HL-60 (cell line): ENCODE measurements at regions not wholly inside any gene's neighbourhood (a gene's known extent, or its start where the extent isn't known, plus 50 kb on each side); places are given as distances from the start of the nearest gene placed in this dataset.

ENCODE experiments used
- GABPA ChIP-seq: IDR thresholded peaks from 2 replicates; pipeline ENCODE4 v1.6.1; 2012; ENCODE audit warnings: low read depth
- POLR2AphosphoS5 ChIP-seq: IDR thresholded peaks from 2 replicates; pipeline ENCODE4 v1.6.1; 2012; ENCODE audit warnings: low read depth
- SPI1 ChIP-seq: IDR thresholded peaks from 2 replicates; pipeline ENCODE4 v1.6.1; 2012; ENCODE audit warnings: low read depth, mild to moderate bottlenecking, borderline replicate concordance
- TF ChIP-seq, protein P1 (sequence below): IDR thresholded peaks from one replicate; pipeline ENCODE4 v1.5.1; 2011; ENCODE audit warnings: low read length, control low read depth, inconsistent platforms; ENCODE audit not compliant: insufficient read depth
- TF ChIP-seq, protein P2 (sequence below): IDR thresholded peaks from 2 replicates; pipeline ENCODE4 v1.6.1; 2012; ENCODE audit warnings: low read depth; ENCODE audit not compliant: insufficient replicate concordance

DNA sequence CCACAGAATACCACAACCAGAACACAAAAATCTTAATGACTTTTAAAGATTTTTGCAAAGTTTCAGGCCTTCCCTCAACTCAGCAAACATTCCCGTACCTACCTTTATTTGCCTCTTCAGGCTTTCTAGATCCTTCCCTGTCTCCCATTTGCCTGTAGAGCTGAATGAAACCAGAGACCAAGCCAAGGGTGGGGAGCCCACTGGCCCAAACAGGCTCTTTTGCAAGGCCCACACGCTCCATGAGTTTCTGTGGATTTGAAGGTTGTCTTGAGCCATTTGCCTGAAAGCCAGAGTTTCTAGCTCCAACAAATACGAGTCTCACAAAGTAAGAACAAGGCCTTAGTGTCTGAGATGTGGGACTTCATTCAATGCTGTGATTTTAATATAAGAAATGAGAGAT is 107.8 kb downstream of the GAS1 start:
- TF ChIP-seq, protein P1, sequence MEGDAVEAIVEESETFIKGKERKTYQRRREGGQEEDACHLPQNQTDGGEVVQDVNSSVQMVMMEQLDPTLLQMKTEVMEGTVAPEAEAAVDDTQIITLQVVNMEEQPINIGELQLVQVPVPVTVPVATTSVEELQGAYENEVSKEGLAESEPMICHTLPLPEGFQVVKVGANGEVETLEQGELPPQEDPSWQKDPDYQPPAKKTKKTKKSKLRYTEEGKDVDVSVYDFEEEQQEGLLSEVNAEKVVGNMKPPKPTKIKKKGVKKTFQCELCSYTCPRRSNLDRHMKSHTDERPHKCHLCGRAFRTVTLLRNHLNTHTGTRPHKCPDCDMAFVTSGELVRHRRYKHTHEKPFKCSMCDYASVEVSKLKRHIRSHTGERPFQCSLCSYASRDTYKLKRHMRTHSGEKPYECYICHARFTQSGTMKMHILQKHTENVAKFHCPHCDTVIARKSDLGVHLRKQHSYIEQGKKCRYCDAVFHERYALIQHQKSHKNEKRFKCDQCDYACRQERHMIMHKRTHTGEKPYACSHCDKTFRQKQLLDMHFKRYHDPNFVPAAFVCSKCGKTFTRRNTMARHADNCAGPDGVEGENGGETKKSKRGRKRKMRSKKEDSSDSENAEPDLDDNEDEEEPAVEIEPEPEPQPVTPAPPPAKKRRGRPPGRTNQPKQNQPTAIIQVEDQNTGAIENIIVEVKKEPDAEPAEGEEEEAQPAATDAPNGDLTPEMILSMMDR = no peak
- TF ChIP-seq POLR2AphosphoS5 = no peak
- TF ChIP-seq, protein P2, sequence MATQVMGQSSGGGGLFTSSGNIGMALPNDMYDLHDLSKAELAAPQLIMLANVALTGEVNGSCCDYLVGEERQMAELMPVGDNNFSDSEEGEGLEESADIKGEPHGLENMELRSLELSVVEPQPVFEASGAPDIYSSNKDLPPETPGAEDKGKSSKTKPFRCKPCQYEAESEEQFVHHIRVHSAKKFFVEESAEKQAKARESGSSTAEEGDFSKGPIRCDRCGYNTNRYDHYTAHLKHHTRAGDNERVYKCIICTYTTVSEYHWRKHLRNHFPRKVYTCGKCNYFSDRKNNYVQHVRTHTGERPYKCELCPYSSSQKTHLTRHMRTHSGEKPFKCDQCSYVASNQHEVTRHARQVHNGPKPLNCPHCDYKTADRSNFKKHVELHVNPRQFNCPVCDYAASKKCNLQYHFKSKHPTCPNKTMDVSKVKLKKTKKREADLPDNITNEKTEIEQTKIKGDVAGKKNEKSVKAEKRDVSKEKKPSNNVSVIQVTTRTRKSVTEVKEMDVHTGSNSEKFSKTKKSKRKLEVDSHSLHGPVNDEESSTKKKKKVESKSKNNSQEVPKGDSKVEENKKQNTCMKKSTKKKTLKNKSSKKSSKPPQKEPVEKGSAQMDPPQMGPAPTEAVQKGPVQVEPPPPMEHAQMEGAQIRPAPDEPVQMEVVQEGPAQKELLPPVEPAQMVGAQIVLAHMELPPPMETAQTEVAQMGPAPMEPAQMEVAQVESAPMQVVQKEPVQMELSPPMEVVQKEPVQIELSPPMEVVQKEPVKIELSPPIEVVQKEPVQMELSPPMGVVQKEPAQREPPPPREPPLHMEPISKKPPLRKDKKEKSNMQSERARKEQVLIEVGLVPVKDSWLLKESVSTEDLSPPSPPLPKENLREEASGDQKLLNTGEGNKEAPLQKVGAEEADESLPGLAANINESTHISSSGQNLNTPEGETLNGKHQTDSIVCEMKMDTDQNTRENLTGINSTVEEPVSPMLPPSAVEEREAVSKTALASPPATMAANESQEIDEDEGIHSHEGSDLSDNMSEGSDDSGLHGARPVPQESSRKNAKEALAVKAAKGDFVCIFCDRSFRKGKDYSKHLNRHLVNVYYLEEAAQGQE = no peak
- TF ChIP-seq GABPA = no peak
- TF ChIP-seq SPI1 = no peak
